ENCODE measurements at regions not wholly inside any gene's neighbourhood (a gene's known extent, or its start where the extent isn't known, plus 50 kb on each side); places are given as distances from the start of the nearest gene placed in this dataset.
A peak's percentile ranks its signal among the peaks of the same experiment; 100 is the strongest.
"Not testable (repeated sequence)": the region's sequence is repeated elsewhere in the genome, so short reads cannot be mapped to it uniquely, and the experiment has no call there.

DNA sequence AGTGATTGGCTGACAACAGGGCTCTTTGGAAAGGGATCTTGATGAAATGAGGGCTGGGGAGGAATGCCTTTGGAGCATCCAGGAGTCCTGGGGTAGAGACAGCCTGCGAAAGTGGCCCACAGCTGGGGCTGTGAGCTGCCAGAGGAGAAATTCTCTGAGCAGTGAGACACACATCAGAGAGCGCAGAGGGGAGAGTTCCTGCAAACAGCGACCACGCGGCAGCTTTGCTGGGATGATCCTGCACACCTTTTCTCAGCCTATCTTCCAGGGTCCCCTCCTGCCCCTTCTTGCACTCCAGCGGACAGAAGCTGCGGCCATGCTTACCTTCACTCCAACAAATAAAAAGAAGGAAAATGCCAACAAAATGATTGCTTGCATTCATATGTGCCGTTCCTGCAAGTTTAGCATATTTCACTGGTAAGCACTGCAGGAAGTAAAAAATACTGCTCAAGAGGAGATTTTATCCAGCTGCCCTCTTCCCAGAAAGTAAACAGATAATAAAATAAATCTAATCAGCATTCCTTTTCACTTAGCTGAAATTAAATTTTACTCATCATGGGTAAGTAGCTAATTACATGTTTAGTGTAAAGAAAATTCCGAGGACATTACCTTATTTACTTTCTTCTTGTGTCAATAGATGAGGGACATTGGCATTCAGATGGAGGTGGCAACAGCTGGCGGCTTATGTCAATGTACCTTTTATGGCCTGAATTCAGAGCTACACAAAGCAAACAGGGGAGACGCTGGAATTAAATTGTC is 339.9 kb upstream of the ARID1B start:
- H3K4me3 Mint-ChIP-seq: no peak overlapping the region
- no peak for ATAC-seq
- H3K27me3 Mint-ChIP-seq: peaks cover 10% of the 10 kb centered on the region

DNA sequence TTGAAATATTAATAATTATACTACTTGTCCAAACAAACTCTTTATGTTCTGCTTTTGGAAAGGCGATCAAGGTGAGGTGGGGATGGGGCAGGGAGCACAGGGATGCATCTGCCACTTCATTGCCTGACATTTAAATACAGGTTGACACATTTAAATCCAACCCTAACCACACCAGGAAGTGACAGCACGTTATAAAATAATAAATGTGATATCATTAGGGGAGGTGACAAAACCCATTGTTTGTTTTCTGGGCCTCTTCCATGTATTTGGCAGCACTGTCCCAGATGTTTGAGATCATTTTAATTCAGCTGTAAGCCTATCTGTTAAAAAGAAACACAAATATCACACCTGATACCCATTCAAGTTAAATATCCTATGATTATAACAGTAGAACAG is 342.4 kb upstream of the ARID1B start:
- no peak for ATAC-seq
- Mint-ChIP-seq H3K27me3 (peaks cover 5% of the 10 kb centered on the region), H3K4me3 (no peak overlapping the region), H3K36me3 (no peaks in the 10 kb centered on the region), H3K9me3 (ENCODE audit: low read depth) (no peaks in the 10 kb centered on the region), H3K4me1 (no peaks in the 10 kb centered on the region), H3K27ac (no peak overlapping the region)
- no peak for DNase-seq
- CTCF ChIA-PET: no interaction called here

More for the DNA sequence above, 339.9 kb upstream of the ARID1B start:
- no peak overlapping the region for H3K27ac Mint-ChIP-seq
- CTCF ChIA-PET: interaction anchor here (1.4 kb wide), 1 partner anchor 13 kb away, joined by 3 read pairs; no protein-coding TSS in a partner anchor
- H3K9me3 Mint-ChIP-seq (ENCODE audit: low read depth): no peaks in the 10 kb centered on the region
- H3K4me1 Mint-ChIP-seq: no peaks in the 10 kb centered on the region
- no peaks in the 10 kb centered on the region for H3K36me3 Mint-ChIP-seq
- DNase-seq: no peak

DNA sequence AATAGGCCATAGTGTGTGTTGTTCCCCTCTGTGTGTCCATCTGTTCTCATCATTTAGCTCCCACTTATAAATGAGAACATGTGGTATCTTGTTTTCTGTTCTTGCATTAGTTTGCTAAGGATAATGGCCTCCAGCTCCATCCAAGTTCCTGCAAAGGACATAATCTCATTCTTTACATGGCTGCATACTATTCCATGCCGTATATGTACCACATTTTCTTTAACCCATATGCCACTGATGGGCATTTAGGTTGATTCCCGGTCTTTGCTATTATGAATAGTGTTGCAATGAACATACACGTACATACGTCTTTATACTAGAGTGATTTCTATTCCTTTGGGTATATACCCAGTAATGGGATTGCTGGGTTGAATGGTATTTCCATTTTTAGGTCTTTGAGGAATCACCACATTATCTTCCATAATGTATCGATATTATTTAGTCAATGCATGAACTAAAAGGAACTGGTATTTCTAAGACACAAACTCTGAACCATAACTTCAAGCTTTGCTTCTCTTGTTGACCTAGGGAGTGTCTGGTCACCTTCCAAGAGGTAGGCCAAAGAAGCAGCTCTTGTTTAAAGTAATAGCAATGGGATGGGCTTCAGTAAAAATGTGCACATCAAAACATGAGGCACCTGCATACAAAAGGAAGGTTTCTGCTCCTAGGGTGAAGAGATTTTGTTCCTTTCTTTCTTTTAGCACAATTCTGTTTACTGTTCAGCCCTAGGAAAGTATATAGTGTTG is 343.0 kb upstream of the ARID1B start:
- Mint-ChIP-seq H3K27me3 (peaks cover 2% of the 10 kb centered on the region), H3K4me1 (no peaks in the 10 kb centered on the region), H3K4me3 (no peak overlapping the region), H3K27ac (no peak overlapping the region), H3K9me3 (ENCODE audit: low read depth) (no peaks in the 10 kb centered on the region), H3K36me3 (no peaks in the 10 kb centered on the region)
- CTCF ChIA-PET: no interaction called here
- ATAC-seq (no peak), DNase-seq (no peak)

DNA sequence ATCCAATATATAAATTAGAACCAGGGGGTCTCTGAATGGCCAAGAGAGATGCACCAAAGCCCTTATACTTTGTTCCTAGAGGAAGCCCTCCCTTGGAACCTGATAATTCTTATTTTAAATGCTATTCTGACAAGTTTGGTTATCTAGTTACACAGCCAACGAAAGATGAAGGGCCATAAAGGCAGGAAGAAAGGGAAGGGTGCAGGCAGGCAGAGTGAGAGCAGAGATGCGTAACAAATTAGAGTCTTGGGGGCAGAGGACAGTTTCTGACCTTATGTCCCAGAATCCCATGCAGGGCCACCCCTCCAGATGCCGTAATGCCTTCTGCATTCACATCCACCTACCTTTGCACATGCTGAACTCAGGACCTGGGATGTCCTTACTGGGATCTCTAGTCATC is 344.6 kb upstream of the ARID1B start:
- CTCF ChIA-PET: no interaction called here
- H3K4me3 Mint-ChIP-seq: no peak overlapping the region

DNA sequence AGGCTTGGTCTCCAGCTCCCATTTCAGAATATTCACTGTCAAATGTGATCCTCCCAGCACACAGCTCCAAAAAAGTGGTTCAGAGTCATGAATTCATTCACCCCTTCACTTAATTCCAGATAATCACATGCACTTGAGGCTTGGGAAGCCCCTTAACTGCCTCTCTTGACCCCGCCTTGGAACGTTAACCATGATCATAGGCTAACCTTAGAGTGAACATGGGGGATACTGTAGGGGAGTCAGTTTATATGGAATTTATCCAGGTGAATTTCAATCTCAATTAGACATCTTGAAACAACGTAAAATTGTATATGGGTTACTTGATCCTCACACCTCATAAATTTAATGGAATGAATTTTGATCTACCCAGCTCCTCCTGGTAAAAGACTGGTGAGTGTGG is 346.8 kb upstream of the ARID1B start:
- CTCF ChIA-PET: no interaction called here
- Mint-ChIP-seq H3K27me3 (peaks cover 4% of the 10 kb centered on the region), H3K4me1 (no peaks in the 10 kb centered on the region), H3K36me3 (no peaks in the 10 kb centered on the region), H3K9me3 (ENCODE audit: low read depth) (no peaks in the 10 kb centered on the region), H3K4me3 (no peak overlapping the region), H3K27ac (no peak overlapping the region)
- ATAC-seq (no peak), DNase-seq (no peak)

More for the DNA sequence above, 344.6 kb upstream of the ARID1B start:
- no peak for DNase-seq
- H3K36me3 Mint-ChIP-seq: no peaks in the 10 kb centered on the region
- no peaks in the 10 kb centered on the region for H3K9me3 Mint-ChIP-seq (ENCODE audit: low read depth)
- ATAC-seq: no peak
- H3K4me1 Mint-ChIP-seq: no peaks in the 10 kb centered on the region
- peaks cover 4% of the 10 kb centered on the region for H3K27me3 Mint-ChIP-seq
- H3K27ac Mint-ChIP-seq: no peak overlapping the region

DNA sequence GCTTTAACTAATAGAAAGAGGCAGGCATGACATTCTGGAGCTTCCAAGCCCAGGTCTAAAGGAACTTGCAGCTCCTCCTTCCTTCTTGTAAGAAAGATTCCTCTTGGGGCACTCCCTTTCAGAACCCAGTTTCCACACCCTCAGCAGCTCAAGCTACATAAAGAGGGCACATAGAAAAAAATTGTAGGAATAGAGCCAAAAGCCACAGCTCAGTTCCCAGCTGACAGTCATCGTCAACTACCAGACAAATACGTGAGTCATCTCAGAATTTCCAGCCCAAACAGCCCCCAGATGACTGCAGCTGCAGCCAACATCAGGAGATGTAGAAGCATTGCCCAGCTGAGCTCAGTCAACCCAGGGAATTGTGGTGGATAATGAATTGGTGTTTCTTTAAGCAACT is 349.8 kb upstream of the ARID1B start:
- ATAC-seq (no peak), DNase-seq (no peak)
- H3K36me3 Mint-ChIP-seq: no peaks in the 10 kb centered on the region
- H3K4me1 Mint-ChIP-seq: peaks cover 24% of the 10 kb centered on the region
- CTCF ChIA-PET: interaction anchor here (1.1 kb wide), 1 partner anchor 12 kb away, joined by 3 read pairs; no protein-coding TSS in a partner anchor
- no peak overlapping the region for H3K27ac Mint-ChIP-seq
- H3K4me3 Mint-ChIP-seq: no peak overlapping the region
- no peaks in the 10 kb centered on the region for H3K9me3 Mint-ChIP-seq (ENCODE audit: low read depth)
- peaks cover 4% of the 10 kb centered on the region for H3K27me3 Mint-ChIP-seq

DNA sequence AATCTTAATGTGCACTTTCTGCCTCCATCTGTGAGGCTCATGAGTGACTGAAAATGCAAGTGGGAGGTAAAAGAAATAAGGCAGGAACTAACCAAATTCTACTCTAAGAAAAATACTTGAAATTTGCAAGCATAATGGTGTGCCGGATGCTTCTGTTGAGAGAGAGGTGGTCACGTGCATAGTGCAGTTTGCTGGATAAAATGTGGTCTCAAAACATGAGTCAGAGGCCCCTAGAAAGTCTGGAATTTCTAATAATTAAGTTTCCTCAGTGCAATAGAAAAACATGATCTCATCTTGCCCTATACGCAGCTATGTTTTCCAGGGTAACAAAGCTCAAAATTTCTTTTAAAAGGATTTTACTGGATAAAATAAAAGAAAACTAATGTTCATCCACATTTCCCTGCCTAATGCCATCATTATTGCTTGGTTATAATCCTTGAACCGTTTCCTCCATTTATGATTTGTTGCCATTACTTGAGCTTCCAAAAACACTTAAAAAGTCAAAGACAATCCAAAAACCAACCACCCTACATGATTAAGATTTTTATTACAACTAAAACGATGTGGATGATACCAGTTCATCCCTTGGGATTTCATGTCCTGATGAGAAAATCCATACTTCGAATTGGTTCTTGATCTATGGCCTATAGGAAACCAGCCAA is 351.7 kb upstream of the ARID1B start:
- H3K9me3 Mint-ChIP-seq (ENCODE audit: low read depth): peaks cover 3% of the 10 kb centered on the region
- ATAC-seq (no peak), DNase-seq (no peak)
- H3K27me3 Mint-ChIP-seq: peaks cover 4% of the 10 kb centered on the region
- H3K4me3 Mint-ChIP-seq: no peak overlapping the region
- H3K27ac Mint-ChIP-seq: no peak overlapping the region
- peaks cover 26% of the 10 kb centered on the region for H3K4me1 Mint-ChIP-seq
- H3K36me3 Mint-ChIP-seq: no peaks in the 10 kb centered on the region
- CTCF ChIA-PET: no interaction called here

DNA sequence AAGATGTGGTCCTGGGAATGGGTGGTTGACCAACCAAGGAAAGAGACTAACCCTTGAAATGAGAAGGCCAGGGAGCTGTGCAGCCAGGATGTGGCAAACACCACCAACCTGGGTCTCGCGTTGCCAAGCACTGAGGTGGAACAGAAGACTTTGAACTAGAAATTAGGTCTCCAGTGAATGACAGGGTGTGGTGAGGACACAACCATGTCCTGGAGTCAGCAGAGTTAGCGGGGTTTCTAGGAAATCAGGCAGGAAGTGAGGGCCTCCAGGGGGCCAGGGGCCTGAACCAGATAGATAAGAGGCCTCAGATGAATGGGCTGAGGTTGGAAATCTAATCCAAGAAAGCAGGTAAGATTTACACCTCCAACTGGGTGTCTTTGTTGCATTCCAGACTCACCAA is 353.3 kb upstream of the ARID1B start:
- DNase-seq (peak; percentile 81), ATAC-seq (peak; percentile 73)
- Mint-ChIP-seq H3K4me3 (no peak overlapping the region), H3K27ac (peak overlapping the region; percentile 22), H3K27me3 (peaks cover 4% of the 10 kb centered on the region), H3K36me3 (no peaks in the 10 kb centered on the region), H3K4me1 (peaks cover 26% of the 10 kb centered on the region), H3K9me3 (ENCODE audit: low read depth) (peaks cover 3% of the 10 kb centered on the region)
- CTCF ChIA-PET: no interaction called here

DNA sequence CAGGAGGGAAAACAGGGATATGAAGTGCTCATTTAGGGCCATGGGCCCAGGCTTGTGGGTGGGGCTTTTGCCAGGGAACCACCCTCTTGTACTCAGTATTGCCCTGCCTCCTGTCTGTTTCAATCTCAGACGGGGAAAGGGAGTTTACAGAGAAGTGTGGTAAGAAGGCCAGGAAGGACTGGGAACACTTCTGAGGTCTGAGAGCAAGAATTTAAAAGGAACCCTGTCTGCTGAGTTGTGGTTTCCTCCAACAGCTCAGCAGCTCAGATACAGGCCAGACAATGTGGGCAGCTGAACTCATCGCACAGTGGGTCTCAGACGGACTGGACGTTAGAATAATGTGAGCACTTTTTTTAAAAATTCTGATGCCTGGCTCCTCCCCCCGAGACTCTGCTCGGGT is 354.1 kb upstream of the ARID1B start:
- DNase-seq (no peak), ATAC-seq (no peak)
- no peaks in the 10 kb centered on the region for H3K36me3 Mint-ChIP-seq
- no peak overlapping the region for H3K4me3 Mint-ChIP-seq
- H3K27ac Mint-ChIP-seq: no peak overlapping the region
- CTCF ChIA-PET: no interaction called here
- H3K27me3 Mint-ChIP-seq: peaks cover 2% of the 10 kb centered on the region
- H3K9me3 Mint-ChIP-seq (ENCODE audit: low read depth): peaks cover 3% of the 10 kb centered on the region
- peaks cover 26% of the 10 kb centered on the region for H3K4me1 Mint-ChIP-seq

DNA sequence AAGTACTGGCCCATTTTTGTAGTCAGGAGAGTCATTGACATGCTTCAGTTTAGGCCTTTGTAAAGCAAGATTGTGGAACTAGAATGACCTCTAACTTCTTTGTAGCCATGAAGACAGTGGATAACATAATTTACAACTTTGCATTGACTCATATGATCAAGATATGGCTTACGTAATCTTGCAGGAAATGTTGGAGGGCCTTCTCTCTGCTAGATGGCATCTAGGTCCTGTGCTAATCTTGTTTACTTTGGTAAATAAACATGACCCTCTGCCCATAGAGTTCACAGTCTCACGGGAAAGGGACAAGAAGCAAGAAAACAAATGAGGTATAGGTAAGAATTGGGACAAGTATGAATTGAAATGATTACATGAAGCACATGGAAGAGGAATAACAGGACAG is 355.2 kb upstream of the ARID1B start:
- Mint-ChIP-seq H3K27ac (no peak overlapping the region), H3K27me3 (peaks cover 5% of the 10 kb centered on the region), H3K9me3 (ENCODE audit: low read depth) (peaks cover 3% of the 10 kb centered on the region), H3K4me1 (peaks cover 26% of the 10 kb centered on the region), H3K4me3 (no peak overlapping the region), H3K36me3 (no peaks in the 10 kb centered on the region)
- CTCF ChIA-PET: no interaction called here
- DNase-seq (no peak), ATAC-seq (no peak)

DNA sequence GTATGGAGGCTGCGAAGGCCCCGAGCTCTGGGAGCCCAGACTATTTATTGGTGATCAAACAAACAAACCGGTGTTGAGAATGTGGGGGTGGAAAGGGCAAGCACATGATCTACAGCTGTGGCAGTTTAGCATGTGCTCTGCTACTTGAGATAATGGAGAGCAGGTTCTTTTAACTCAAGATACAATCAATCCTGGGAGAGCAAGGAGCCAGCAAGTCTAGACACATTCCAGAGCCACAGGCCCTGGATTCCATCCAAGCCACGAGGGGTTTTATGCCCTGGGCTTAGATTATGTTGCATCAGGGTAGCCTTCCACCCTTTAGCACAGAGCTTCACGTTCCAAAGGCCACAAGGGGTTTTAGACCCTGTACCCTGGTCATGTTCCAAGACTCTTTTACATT is 355.9 kb upstream of the ARID1B start:
- CTCF ChIA-PET; H3K27ac Mint-ChIP-seq; H3K36me3 Mint-ChIP-seq; H3K27me3 Mint-ChIP-seq; H3K9me3 Mint-ChIP-seq (ENCODE audit: low read depth); DNase-seq; H3K4me3 Mint-ChIP-seq; ATAC-seq: not testable (repeated sequence)
- H3K4me1 Mint-ChIP-seq: peaks cover 26% of the 10 kb centered on the region

DNA sequence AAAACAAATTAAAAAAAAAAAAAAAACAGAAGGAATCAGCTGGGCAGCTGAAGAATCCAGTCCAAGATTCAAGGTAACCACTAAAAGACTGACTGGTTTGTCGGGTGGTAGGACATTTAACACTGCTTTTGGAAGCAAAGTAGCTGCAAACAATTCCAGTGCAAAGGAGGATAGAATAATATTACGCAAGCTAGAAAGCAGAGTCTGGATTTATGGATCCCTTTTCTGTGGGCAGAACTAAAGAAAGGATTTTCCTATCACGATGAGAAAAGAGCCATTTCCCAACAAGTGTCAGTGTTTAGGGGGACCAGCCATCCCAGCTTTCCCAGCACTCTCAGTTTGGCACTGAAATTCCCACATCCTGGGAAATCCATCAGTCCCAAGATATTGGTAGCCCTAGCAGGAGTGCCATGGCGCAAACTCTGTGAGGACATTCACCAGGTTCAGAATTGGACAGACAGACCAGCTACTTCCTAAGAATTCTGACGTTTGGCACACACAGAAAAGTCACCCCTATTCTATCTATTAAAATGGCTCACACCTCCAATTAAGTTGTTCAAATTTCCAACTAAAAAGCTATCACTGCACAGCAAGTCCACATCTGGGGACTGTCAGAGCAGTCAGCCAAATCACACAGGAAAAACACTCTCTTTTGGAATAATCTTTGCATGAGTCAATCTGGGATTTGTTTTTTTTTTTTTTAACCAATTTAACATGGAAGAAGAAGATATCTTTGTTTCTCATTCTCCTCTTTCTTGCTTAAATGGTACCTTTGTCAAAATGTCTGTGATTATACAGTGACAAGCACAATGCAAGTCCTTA is 356.8 kb upstream of the ARID1B start:
- CTCF ChIA-PET: no interaction called here
- ATAC-seq: no peak
- Mint-ChIP-seq H3K9me3 (ENCODE audit: low read depth) (peaks cover 3% of the 10 kb centered on the region), H3K27me3 (peaks cover 5% of the 10 kb centered on the region), H3K27ac (no peak overlapping the region), H3K36me3 (no peaks in the 10 kb centered on the region), H3K4me1 (peaks cover 26% of the 10 kb centered on the region), H3K4me3 (no peak overlapping the region)
- DNase-seq: no peak

DNA sequence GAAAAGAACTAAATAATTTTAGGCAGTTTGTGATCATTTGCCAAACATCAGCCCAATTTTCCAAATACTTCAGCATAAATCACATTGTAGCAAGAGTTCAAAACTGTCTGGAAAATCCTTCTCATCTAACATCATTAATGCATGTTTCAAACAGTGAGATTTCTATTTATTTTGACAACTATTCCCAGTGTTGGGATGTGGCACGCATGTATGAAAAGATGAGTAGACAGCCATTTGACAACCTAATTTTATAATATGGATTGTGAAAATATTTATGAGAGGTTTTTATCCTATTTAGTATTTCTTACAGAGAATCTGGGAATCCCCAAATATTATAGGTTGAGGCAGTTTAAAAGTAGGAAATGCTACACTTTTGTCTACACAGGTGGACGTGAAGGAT is 357.6 kb upstream of the ARID1B start:
- H3K36me3 Mint-ChIP-seq: no peaks in the 10 kb centered on the region
- H3K27me3 Mint-ChIP-seq: peaks cover 8% of the 10 kb centered on the region
- peaks cover 25% of the 10 kb centered on the region for H3K4me1 Mint-ChIP-seq
- CTCF ChIA-PET: no interaction called here
- no peak for ATAC-seq
- DNase-seq: no peak
- H3K27ac Mint-ChIP-seq: no peak overlapping the region
- no peak overlapping the region for H3K4me3 Mint-ChIP-seq
- H3K9me3 Mint-ChIP-seq (ENCODE audit: low read depth): peaks cover 3% of the 10 kb centered on the region

Data from activated CD8-positive, alpha-beta memory T cell treated with anti-CD3 and anti-CD28 coated beads, Interleukin-2, amount 10 ng/mL, durations not matched to agents 7 days and 5 days (primary cell).